ENCODE measurements at regions not wholly inside any gene's neighbourhood (a gene's known extent, or its start where the extent isn't known, plus 50 kb on each side); places are given as distances from the start of the nearest gene placed in this dataset.

GRCh38 chr3:4900298-4900697 is 78.9 kb upstream of the BHLHE40 start:
- Histone ChIP-seq H3K4me1 (ENCODE audit: control insufficient read depth, extremely low read depth, insufficient read depth, low read length) (peaks cover 2% of the 10 kb centered on the region), H3K27me3 (ENCODE audit: control insufficient read depth, insufficient read depth, low read length) (no peaks in the 10 kb centered on the region), H3K27ac (ENCODE audit: insufficient read depth, low read length) (no peak overlapping the region), H3K4me2 (ENCODE audit: extremely low read depth, insufficient read depth, low read length) (no peak overlapping the region), H3K79me2 (ENCODE audit: control insufficient read depth, insufficient read depth, low read length) (no peaks in the 10 kb centered on the region), H4K20me1 (ENCODE audit: control insufficient read depth, extremely low read depth, insufficient read depth, low read length) (no peaks in the 10 kb centered on the region), H3K36me3 (ENCODE audit: control insufficient read depth, insufficient read depth, low read length) (no peaks in the 10 kb centered on the region), H2AFZ (ENCODE audit: low read length) (no peak overlapping the region), H3K4me3 (replicated peaks in 1 of 4; ENCODE audit: control extremely low read depth in 1 of 4, insufficient read depth in 1 of 4, low read depth in 3 of 4, low read length in 4 of 4) (no peak overlapping the region), H3K9ac (ENCODE audit: insufficient read depth, low read length) (no peak overlapping the region), H3K9me3 (ENCODE audit: control insufficient read depth, insufficient read depth, low read depth, low read length) (no peaks in the 10 kb centered on the region)
- DNase-seq (ENCODE audit: low read depth in 2 of 2) = no peak
- TF ChIP-seq CTCF (conservative IDR thresholded peaks at IDR 0.05 in 1 of 2, IDR thresholded peaks at IDR 0.05 in 1 of 2; ENCODE audit: low read depth in 1 of 2, low read length in 2 of 2) (no peak), EZH2 (IDR thresholded peaks at IDR 0.05; ENCODE audit: low read length, missing control alignments) (no peak)

GRCh38 chr3:4904811-4905695 is 74.2 kb upstream of the BHLHE40 start:
- H3K4me3 ChIP-seq (replicated peaks in 1 of 4; ENCODE audit: control extremely low read depth in 1 of 4, insufficient read depth in 1 of 4, low read depth in 3 of 4, low read length in 4 of 4) = no peak overlapping the region
- no peaks in the 10 kb centered on the region for H3K27me3 ChIP-seq (ENCODE audit: control insufficient read depth, insufficient read depth, low read length)
- H2AFZ ChIP-seq (ENCODE audit: low read length) = no peak overlapping the region
- H3K79me2 ChIP-seq (ENCODE audit: control insufficient read depth, insufficient read depth, low read length) = no peaks in the 10 kb centered on the region
- no peaks in the 10 kb centered on the region for H3K9me3 ChIP-seq (ENCODE audit: control insufficient read depth, insufficient read depth, low read depth, low read length)
- H3K36me3 ChIP-seq (ENCODE audit: control insufficient read depth, insufficient read depth, low read length) = no peaks in the 10 kb centered on the region
- no peak overlapping the region for H3K9ac ChIP-seq (ENCODE audit: insufficient read depth, low read length)
- peak; percentile 43 to 45 for DNase-seq (ENCODE audit: low read depth in 2 of 2)
- TF ChIP-seq EZH2 (IDR thresholded peaks at IDR 0.05; ENCODE audit: low read length, missing control alignments) (no peak), CTCF (conservative IDR thresholded peaks at IDR 0.05 in 1 of 2, IDR thresholded peaks at IDR 0.05 in 1 of 2; ENCODE audit: low read depth in 1 of 2, low read length in 2 of 2) (no peak)
- no peak overlapping the region for H3K4me2 ChIP-seq (ENCODE audit: extremely low read depth, insufficient read depth, low read length)
- no peaks in the 10 kb centered on the region for H4K20me1 ChIP-seq (ENCODE audit: control insufficient read depth, extremely low read depth, insufficient read depth, low read length)
- H3K4me1 ChIP-seq (ENCODE audit: control insufficient read depth, extremely low read depth, insufficient read depth, low read length) = no peaks in the 10 kb centered on the region
- H3K27ac ChIP-seq (ENCODE audit: insufficient read depth, low read length) = no peak overlapping the region

- no peaks in the 10 kb centered on the region for H3K79me2 ChIP-seq (ENCODE audit: control insufficient read depth, insufficient read depth, low read length)
- no peaks in the 10 kb centered on the region for H3K9me3 ChIP-seq (ENCODE audit: control insufficient read depth, insufficient read depth, low read depth, low read length)
- no peak overlapping the region for H3K4me2 ChIP-seq (ENCODE audit: extremely low read depth, insufficient read depth, low read length)
- no peak overlapping the region for H2AFZ ChIP-seq (ENCODE audit: low read length)
- H3K9ac ChIP-seq (ENCODE audit: insufficient read depth, low read length) = no peak overlapping the region
- no peaks in the 10 kb centered on the region for H3K36me3 ChIP-seq (ENCODE audit: control insufficient read depth, insufficient read depth, low read length)
- H4K20me1 ChIP-seq (ENCODE audit: control insufficient read depth, extremely low read depth, insufficient read depth, low read length) = no peaks in the 10 kb centered on the region
- no peak overlapping the region for H3K4me3 ChIP-seq (replicated peaks in 1 of 4; ENCODE audit: control extremely low read depth in 1 of 4, insufficient read depth in 1 of 4, low read depth in 3 of 4, low read length in 4 of 4)
- H3K27me3 ChIP-seq (ENCODE audit: control insufficient read depth, insufficient read depth, low read length) = no peaks in the 10 kb centered on the region
- no peak overlapping the region for H3K27ac ChIP-seq (ENCODE audit: insufficient read depth, low read length)
- H3K4me1 ChIP-seq (ENCODE audit: control insufficient read depth, extremely low read depth, insufficient read depth, low read length) = no peaks in the 10 kb centered on the region
- TF ChIP-seq EZH2 (IDR thresholded peaks at IDR 0.05; ENCODE audit: low read length, missing control alignments) = no peak
- no peak for TF ChIP-seq CTCF (conservative IDR thresholded peaks at IDR 0.05 in 1 of 2, IDR thresholded peaks at IDR 0.05 in 1 of 2; ENCODE audit: low read depth in 1 of 2, low read length in 2 of 2)
- DNase-seq (ENCODE audit: low read depth in 2 of 2) = peak; percentile 4 to 86
Measured at GRCh38 chr3:4906107-4906621, 73.1 kb upstream of the BHLHE40 start.

Data from fibroblast of lung (primary cell).